ENCODE measurements at regions not wholly inside any gene's neighbourhood (a gene's known extent, or its start where the extent isn't known, plus 50 kb on each side); places are given as distances from the start of the nearest gene placed in this dataset.
"Not testable (repeated sequence)": the region's sequence is repeated elsewhere in the genome, so short reads cannot be mapped to it uniquely, and the experiment has no call there.

DNA sequence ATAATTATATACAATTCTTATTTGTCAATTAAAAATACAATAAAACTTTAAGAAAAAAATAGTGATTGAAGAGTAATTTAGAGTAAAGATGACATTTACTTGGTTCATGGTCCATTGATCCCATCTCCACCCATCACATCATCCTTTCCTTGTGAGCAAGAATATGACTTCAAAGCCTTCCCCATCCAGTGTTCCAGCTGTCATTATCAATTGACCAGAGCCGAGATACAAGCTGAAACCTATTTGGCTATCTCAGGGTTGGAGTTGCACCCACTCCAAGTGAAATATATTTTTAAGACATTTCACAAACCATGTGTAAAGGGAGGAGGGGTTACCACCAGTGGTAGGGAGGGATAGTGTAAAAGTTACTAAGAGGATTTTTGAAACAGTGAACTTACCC, 428.9 kb upstream of the C1orf87 start (continued):
- TF ChIP-seq JUND (IDR thresholded peaks at IDR 0.05): no peak
- no peak for TF ChIP-seq CBX3 (IDR thresholded peaks at IDR 0.05; ENCODE audit: low read depth)
- TF ChIP-seq, protein P1, sequence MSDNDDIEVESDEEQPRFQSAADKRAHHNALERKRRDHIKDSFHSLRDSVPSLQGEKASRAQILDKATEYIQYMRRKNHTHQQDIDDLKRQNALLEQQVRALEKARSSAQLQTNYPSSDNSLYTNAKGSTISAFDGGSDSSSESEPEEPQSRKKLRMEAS (IDR thresholded peaks at IDR 0.05): no peak

DNA sequence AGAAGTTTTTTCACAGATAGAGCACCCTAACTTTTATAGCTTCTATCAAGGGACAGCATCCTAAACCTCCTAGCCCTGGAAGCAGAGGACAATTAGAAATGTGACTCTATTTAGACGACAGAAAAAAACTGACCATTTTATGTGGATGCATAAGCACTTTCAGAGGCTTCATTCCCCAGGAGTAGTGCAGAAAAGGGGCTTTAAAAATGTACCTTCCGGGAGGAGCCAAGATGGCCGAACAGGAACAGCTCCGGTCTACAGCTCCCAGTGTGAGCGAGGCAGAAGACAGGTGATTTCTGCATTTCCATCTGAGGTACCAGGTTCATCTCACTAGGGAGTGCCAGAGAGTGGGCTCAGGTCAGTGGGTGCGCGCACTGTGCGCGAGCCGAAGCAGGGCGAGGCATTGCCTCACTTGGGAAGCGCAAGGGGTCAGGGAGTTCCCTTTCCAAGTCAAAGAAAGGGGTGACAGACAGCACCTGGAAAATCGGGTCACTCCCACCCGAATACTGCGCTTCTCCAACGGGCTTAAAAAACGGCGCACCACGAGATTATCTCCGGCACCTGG, 416.4 kb upstream of the C1orf87 start:
- CTCF ChIA-PET; H3K9ac ChIP-seq (ENCODE audit: low read length); H3K4me2 ChIP-seq (ENCODE audit: low read length); H3K79me2 ChIP-seq (ENCODE audit: insufficient read depth, low read length); RAD21 ChIA-PET (ENCODE audit: low non-redundant PET in 1 of 2, low total read pairs in 2 of 2, uncharacterized antibody in 2 of 2, unreplicated experiment in 2 of 2); DNase-seq (ENCODE audit: low read depth, low spot score); H3K9me3 ChIP-seq (ENCODE audit: control insufficient read depth in 1 of 2, insufficient read depth in 1 of 2, low read depth in 1 of 2, low read length in 2 of 2); POLR2A ChIA-PET; H2AFZ ChIP-seq (ENCODE audit: low read depth, low read length, poor library complexity, severe bottlenecking); H3K27me3 ChIP-seq (ENCODE audit: insufficient read depth, low read length); BruUV-seq (replicated peaks); H3K27ac ChIP-seq (ENCODE audit: low read depth, low read length); intact Hi-C loops (cut with micrococcal nuclease); H4K20me1 ChIP-seq (ENCODE audit: insufficient read depth); ATAC-seq; H3K4me3 ChIP-seq (replicated peaks in 1 of 2; ENCODE audit: low read depth in 1 of 2, low read length in 2 of 2); H3K9me2 ChIP-seq (ENCODE audit: insufficient read depth); H3K36me3 ChIP-seq (ENCODE audit: control insufficient read depth in 1 of 2, insufficient read depth in 2 of 2, low read length in 2 of 2); H3K4me1 ChIP-seq (ENCODE audit: control insufficient read depth in 1 of 2, insufficient read depth in 2 of 2, low read length in 2 of 2): not testable (repeated sequence)

DNA sequence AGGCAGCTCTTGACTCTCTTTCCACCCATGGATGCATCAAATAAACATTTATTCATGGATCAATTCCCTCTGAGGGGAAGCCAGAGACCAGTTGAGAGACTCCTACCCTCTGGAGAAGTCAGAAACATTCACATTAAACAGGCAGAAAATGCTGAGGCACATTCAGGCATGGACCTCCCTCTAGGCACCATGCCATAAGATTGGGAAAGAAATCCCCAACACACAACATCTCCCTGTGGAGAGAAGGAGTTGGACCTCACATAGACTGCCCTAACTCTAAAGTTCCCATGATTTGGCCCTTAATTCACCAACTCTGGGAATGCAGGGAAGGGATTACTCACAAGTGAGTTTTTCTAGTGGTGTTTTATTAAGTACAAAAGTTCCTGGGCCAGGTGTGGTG, 415.3 kb upstream of the C1orf87 start:
- ChIA-PET POLR2A (no interaction called here), RAD21 (ENCODE audit: low non-redundant PET in 1 of 2, low total read pairs in 2 of 2, uncharacterized antibody in 2 of 2, unreplicated experiment in 2 of 2) (no interaction called here), CTCF (no interaction called here)
- Histone ChIP-seq H3K36me3 (ENCODE audit: control insufficient read depth in 1 of 2, insufficient read depth in 2 of 2, low read length in 2 of 2) (no peaks in the 10 kb centered on the region), H3K79me2 (ENCODE audit: insufficient read depth, low read length) (no peaks in the 10 kb centered on the region), H3K4me1 (ENCODE audit: control insufficient read depth in 1 of 2, insufficient read depth in 2 of 2, low read length in 2 of 2) (no peaks in the 10 kb centered on the region), H2AFZ (ENCODE audit: low read depth, low read length, poor library complexity, severe bottlenecking) (no peak overlapping the region), H3K4me3 (replicated peaks in 1 of 2; ENCODE audit: low read depth in 1 of 2, low read length in 2 of 2) (no peak overlapping the region), H4K20me1 (ENCODE audit: insufficient read depth) (no peaks in the 10 kb centered on the region), H3K27ac (ENCODE audit: low read depth, low read length) (no peak overlapping the region), H3K27me3 (ENCODE audit: insufficient read depth, low read length) (no peaks in the 10 kb centered on the region), H3K9me2 (ENCODE audit: insufficient read depth) (no peaks in the 10 kb centered on the region), H3K9me3 (ENCODE audit: control insufficient read depth in 1 of 2, insufficient read depth in 1 of 2, low read depth in 1 of 2, low read length in 2 of 2) (no peaks in the 10 kb centered on the region), H3K4me2 (ENCODE audit: low read length) (no peak overlapping the region), H3K9ac (ENCODE audit: low read length) (no peak overlapping the region)
- DNase-seq (ENCODE audit: low read depth, low spot score) (no peak), ATAC-seq (no peak)
- intact Hi-C loops (cut with micrococcal nuclease): no loop called here
- TF ChIP-seq YY1 (IDR thresholded peaks at IDR 0.05; ENCODE audit: extremely low read depth, insufficient replicate concordance, low read depth, low read length) (no peak), SRF (IDR thresholded peaks at IDR 0.05; ENCODE audit: low read depth) (no peak), SP1 (IDR thresholded peaks at IDR 0.05; ENCODE audit: low read depth) (no peak), FOSL1 (IDR thresholded peaks at IDR 0.05; ENCODE audit: low read depth) (no peak), ZFX (IDR thresholded peaks at IDR 0.05) (no peak), EZH2phosphoT487 (IDR thresholded peaks at IDR 0.05; ENCODE audit: borderline replicate concordance) (no peak), CBX3 (IDR thresholded peaks at IDR 0.05; ENCODE audit: low read depth) (no peak), POLR2AphosphoS5 (IDR thresholded peaks at IDR 0.05; ENCODE audit: low read depth, low read length) (no peak), ZNF274 (IDR thresholded peaks at IDR 0.05; ENCODE audit: low read depth, low read length) (no peak), JUND (IDR thresholded peaks at IDR 0.05) (no peak), RAD21 (IDR thresholded peaks at IDR 0.05; ENCODE audit: low read depth) (no peak)
- TF ChIP-seq, protein P1 (IDR thresholded peaks at IDR 0.05): no peak
- TF ChIP-seq, protein P2, sequence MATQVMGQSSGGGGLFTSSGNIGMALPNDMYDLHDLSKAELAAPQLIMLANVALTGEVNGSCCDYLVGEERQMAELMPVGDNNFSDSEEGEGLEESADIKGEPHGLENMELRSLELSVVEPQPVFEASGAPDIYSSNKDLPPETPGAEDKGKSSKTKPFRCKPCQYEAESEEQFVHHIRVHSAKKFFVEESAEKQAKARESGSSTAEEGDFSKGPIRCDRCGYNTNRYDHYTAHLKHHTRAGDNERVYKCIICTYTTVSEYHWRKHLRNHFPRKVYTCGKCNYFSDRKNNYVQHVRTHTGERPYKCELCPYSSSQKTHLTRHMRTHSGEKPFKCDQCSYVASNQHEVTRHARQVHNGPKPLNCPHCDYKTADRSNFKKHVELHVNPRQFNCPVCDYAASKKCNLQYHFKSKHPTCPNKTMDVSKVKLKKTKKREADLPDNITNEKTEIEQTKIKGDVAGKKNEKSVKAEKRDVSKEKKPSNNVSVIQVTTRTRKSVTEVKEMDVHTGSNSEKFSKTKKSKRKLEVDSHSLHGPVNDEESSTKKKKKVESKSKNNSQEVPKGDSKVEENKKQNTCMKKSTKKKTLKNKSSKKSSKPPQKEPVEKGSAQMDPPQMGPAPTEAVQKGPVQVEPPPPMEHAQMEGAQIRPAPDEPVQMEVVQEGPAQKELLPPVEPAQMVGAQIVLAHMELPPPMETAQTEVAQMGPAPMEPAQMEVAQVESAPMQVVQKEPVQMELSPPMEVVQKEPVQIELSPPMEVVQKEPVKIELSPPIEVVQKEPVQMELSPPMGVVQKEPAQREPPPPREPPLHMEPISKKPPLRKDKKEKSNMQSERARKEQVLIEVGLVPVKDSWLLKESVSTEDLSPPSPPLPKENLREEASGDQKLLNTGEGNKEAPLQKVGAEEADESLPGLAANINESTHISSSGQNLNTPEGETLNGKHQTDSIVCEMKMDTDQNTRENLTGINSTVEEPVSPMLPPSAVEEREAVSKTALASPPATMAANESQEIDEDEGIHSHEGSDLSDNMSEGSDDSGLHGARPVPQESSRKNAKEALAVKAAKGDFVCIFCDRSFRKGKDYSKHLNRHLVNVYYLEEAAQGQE (IDR thresholded peaks at IDR 0.05; ENCODE audit: low read depth): no peak
- BruUV-seq (replicated peaks): no TSS peak

Measured in HCT116 (cell line).